ENCODE measurements at regions not wholly inside any gene's neighbourhood (a gene's known extent, or its start where the extent isn't known, plus 50 kb on each side); places are given as distances from the start of the nearest gene placed in this dataset.

DNA sequence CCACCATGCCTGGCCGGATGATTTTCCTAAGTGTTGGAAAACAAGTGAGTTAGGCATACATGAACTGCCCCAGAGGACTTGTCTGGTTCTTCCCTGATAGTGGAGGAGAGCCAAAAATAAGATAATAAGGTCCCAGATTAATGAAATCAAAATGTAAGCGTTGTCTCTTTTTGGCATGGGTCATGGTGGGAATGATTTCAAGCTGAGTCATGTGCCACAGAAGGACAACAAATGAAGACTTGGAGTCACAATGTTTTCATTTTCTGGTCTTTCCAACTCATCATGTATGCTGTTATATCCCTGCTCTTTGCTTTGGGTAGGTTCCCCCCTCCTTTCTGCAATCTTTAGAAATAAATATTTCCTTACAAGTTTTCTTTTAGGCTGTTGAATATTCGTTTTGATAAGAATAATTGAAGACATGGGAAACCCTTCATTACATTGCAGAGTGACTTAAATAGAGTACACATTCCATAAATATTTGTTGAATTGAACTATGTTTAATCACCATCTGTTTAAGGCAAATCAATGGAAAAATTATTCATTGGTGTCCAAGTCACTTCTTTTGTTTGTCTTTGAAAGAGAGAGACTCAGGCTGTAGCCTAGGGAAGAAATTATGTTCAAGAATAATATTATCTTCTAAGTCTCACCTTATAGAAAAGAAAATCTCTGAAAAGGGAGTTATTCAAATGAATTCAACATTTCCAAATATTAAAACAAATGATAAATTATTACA lies 196.3 kb downstream of the CSNK1G3 start:
- peak; percentile 81 to 91 for DNase-seq (ENCODE audit: low read depth in 2 of 2)
- H3K9me3 ChIP-seq (ENCODE audit: control insufficient read depth, insufficient read depth, low read depth, low read length), result no peaks in the 10 kb centered on the region
- H2AFZ ChIP-seq (ENCODE audit: low read length), result no peak overlapping the region
- H3K36me3 ChIP-seq (ENCODE audit: control insufficient read depth, insufficient read depth, low read length), result no peaks in the 10 kb centered on the region
- peak overlapping the region; percentile 40 for H3K4me2 ChIP-seq (ENCODE audit: extremely low read depth, insufficient read depth, low read length)
- H3K27me3 ChIP-seq (ENCODE audit: control insufficient read depth, insufficient read depth, low read length), result no peaks in the 10 kb centered on the region
- H4K20me1 ChIP-seq (ENCODE audit: control insufficient read depth, extremely low read depth, insufficient read depth, low read length), result no peaks in the 10 kb centered on the region
- peaks cover 9% of the 10 kb centered on the region for H3K4me1 ChIP-seq (ENCODE audit: control insufficient read depth, extremely low read depth, insufficient read depth, low read length)
- no peak for TF ChIP-seq EZH2 (IDR thresholded peaks at IDR 0.05; ENCODE audit: low read length, missing control alignments)
- TF ChIP-seq, protein P1, sequence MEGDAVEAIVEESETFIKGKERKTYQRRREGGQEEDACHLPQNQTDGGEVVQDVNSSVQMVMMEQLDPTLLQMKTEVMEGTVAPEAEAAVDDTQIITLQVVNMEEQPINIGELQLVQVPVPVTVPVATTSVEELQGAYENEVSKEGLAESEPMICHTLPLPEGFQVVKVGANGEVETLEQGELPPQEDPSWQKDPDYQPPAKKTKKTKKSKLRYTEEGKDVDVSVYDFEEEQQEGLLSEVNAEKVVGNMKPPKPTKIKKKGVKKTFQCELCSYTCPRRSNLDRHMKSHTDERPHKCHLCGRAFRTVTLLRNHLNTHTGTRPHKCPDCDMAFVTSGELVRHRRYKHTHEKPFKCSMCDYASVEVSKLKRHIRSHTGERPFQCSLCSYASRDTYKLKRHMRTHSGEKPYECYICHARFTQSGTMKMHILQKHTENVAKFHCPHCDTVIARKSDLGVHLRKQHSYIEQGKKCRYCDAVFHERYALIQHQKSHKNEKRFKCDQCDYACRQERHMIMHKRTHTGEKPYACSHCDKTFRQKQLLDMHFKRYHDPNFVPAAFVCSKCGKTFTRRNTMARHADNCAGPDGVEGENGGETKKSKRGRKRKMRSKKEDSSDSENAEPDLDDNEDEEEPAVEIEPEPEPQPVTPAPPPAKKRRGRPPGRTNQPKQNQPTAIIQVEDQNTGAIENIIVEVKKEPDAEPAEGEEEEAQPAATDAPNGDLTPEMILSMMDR (conservative IDR thresholded peaks at IDR 0.05 in 1 of 2, IDR thresholded peaks at IDR 0.05 in 1 of 2; ENCODE audit: low read depth in 1 of 2, low read length in 2 of 2), result no peak
- H3K9ac ChIP-seq (ENCODE audit: insufficient read depth, low read length), result no peak overlapping the region
- peak overlapping the region; percentile 31 for H3K27ac ChIP-seq (ENCODE audit: insufficient read depth, low read length)
- H3K4me3 ChIP-seq (replicated peaks in 1 of 4; ENCODE audit: control extremely low read depth in 1 of 4, insufficient read depth in 1 of 4, low read depth in 3 of 4, low read length in 4 of 4), result no peak overlapping the region
- no peaks in the 10 kb centered on the region for H3K79me2 ChIP-seq (ENCODE audit: control insufficient read depth, insufficient read depth, low read length)

DNA sequence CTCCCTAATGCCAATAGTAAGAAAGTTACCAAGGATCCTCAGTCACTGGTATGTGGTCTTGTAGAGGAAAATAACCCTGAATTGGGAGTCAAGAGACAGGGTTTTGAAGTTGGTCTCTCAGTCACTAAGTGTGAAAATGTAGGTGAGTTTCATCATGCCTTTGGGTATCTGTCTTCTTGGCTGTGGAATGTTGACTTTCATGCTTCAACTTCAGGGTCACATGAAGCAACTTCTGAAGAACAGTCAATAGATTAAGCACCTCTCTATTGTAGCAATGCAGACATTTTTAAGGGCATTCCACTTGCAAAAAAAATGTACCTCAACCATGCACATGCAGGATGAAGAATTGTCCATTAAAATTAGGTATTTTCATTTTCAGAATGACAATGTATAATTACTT lies 194.6 kb downstream of the CSNK1G3 start:
- no peaks in the 10 kb centered on the region for H3K79me2 ChIP-seq (ENCODE audit: control insufficient read depth, insufficient read depth, low read length)
- no peak overlapping the region for H2AFZ ChIP-seq (ENCODE audit: low read length)
- H3K9me3 ChIP-seq (ENCODE audit: control insufficient read depth, insufficient read depth, low read depth, low read length), result no peaks in the 10 kb centered on the region
- no peak overlapping the region for H3K9ac ChIP-seq (ENCODE audit: insufficient read depth, low read length)
- peaks cover 9% of the 10 kb centered on the region for H3K4me1 ChIP-seq (ENCODE audit: control insufficient read depth, extremely low read depth, insufficient read depth, low read length)
- TF ChIP-seq, protein P1 (conservative IDR thresholded peaks at IDR 0.05 in 1 of 2, IDR thresholded peaks at IDR 0.05 in 1 of 2; ENCODE audit: low read depth in 1 of 2, low read length in 2 of 2), result no peak
- TF ChIP-seq EZH2 (IDR thresholded peaks at IDR 0.05; ENCODE audit: low read length, missing control alignments), result no peak
- no peak overlapping the region for H3K27ac ChIP-seq (ENCODE audit: insufficient read depth, low read length)
- H3K4me2 ChIP-seq (ENCODE audit: extremely low read depth, insufficient read depth, low read length), result no peak overlapping the region
- no peak overlapping the region for H3K4me3 ChIP-seq (replicated peaks in 1 of 4; ENCODE audit: control extremely low read depth in 1 of 4, insufficient read depth in 1 of 4, low read depth in 3 of 4, low read length in 4 of 4)
- no peak for DNase-seq (ENCODE audit: low read depth in 2 of 2)
- no peaks in the 10 kb centered on the region for H4K20me1 ChIP-seq (ENCODE audit: control insufficient read depth, extremely low read depth, insufficient read depth, low read length)
- H3K27me3 ChIP-seq (ENCODE audit: control insufficient read depth, insufficient read depth, low read length), result no peaks in the 10 kb centered on the region
- no peaks in the 10 kb centered on the region for H3K36me3 ChIP-seq (ENCODE audit: control insufficient read depth, insufficient read depth, low read length)

DNA sequence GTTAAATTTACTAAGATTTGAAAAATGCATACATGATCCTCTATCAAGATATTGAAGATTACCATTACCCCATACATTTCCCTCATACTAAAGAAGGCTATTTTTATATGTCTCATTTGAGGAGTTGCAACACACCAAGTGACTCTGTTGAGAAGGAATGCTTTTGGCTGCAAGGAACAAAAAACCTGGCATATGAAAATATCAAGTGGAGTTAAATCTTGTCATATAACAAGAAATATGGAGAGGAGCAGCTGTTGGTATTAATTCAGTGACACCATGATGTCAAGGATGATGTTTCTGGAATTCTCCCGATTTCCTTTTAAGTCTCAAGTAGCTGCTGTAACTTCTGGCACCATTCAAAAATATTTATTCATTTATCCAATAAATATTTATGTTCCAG lies 193.8 kb downstream of the CSNK1G3 start:
- no peak overlapping the region for H2AFZ ChIP-seq (ENCODE audit: low read length)
- H3K79me2 ChIP-seq (ENCODE audit: control insufficient read depth, insufficient read depth, low read length), result no peaks in the 10 kb centered on the region
- H3K9me3 ChIP-seq (ENCODE audit: control insufficient read depth, insufficient read depth, low read depth, low read length), result no peaks in the 10 kb centered on the region
- peak overlapping the region; percentile 22 for H3K27ac ChIP-seq (ENCODE audit: insufficient read depth, low read length)
- no peaks in the 10 kb centered on the region for H4K20me1 ChIP-seq (ENCODE audit: control insufficient read depth, extremely low read depth, insufficient read depth, low read length)
- no peaks in the 10 kb centered on the region for H3K27me3 ChIP-seq (ENCODE audit: control insufficient read depth, insufficient read depth, low read length)
- no peaks in the 10 kb centered on the region for H3K36me3 ChIP-seq (ENCODE audit: control insufficient read depth, insufficient read depth, low read length)
- TF ChIP-seq, protein P1 (conservative IDR thresholded peaks at IDR 0.05 in 1 of 2, IDR thresholded peaks at IDR 0.05 in 1 of 2; ENCODE audit: low read depth in 1 of 2, low read length in 2 of 2), result no peak
- no peak for TF ChIP-seq EZH2 (IDR thresholded peaks at IDR 0.05; ENCODE audit: low read length, missing control alignments)
- no peak overlapping the region for H3K4me3 ChIP-seq (replicated peaks in 1 of 4; ENCODE audit: control extremely low read depth in 1 of 4, insufficient read depth in 1 of 4, low read depth in 3 of 4, low read length in 4 of 4)
- H3K4me1 ChIP-seq (ENCODE audit: control insufficient read depth, extremely low read depth, insufficient read depth, low read length), result peaks cover 13% of the 10 kb centered on the region
- no peak overlapping the region for H3K4me2 ChIP-seq (ENCODE audit: extremely low read depth, insufficient read depth, low read length)
- H3K9ac ChIP-seq (ENCODE audit: insufficient read depth, low read length), result no peak overlapping the region
- peak; percentile 44 to 75 for DNase-seq (ENCODE audit: low read depth in 2 of 2)

Measured in fibroblast of lung (primary cell).